OCI-LY3 (cell line): ENCODE measurements at regions not wholly inside any gene's neighbourhood (a gene's known extent, or its start where the extent isn't known, plus 50 kb on each side); places are given as distances from the start of the nearest gene placed in this dataset.
"Not testable (repeated sequence)": the region's sequence is repeated elsewhere in the genome, so short reads cannot be mapped to it uniquely, and the experiment has no call there.

Experiments
- H2AFZ ChIP-seq: fragments of 200-600, 300-600 bp; shearing (Covaris generic); 2 replicates; pipeline ENCODE4 v1.6.0; 2014; ENCODE audit warnings: antibody characterized with exemption, low read depth, low read length
- H3K27ac ChIP-seq: fragments of 200-600, 300-600 bp; sonication (generic); 2 replicates; pipeline ENCODE4 v1.5.1; 2014; ENCODE audit warnings: mild to moderate bottlenecking, low read length, moderate library complexity, mixed read lengths
- H3K27me3 ChIP-seq: fragments of 200-600, 300-600 bp; sonication (generic); 2 replicates; pipeline ENCODE4 v1.6.1; 2014; ENCODE audit warnings: low read depth, low read length, mixed read lengths
- H3K36me3 ChIP-seq: fragments of 200-600, 300-600 bp; sonication (generic); replicated peaks from 2 replicates; pipeline ENCODE3; 2014; ENCODE audit warnings: low read depth, low read length, mixed read lengths
- H3K4me1 ChIP-seq: fragments of 300-600, 200-600 bp; sonication (generic); 2 replicates; pipeline ENCODE4 v1.6.1; 2014; ENCODE audit warnings: low read length, mixed read lengths
- H3K4me2 ChIP-seq: fragments of 200-600, 300-600 bp; sonication (generic); 2 replicates; pipeline ENCODE4 v1.6.1; 2014; ENCODE audit warnings: low read length, mixed read lengths
- H3K4me3 ChIP-seq: fragments of 300-600, 200-600 bp; sonication (generic); 2 replicates; pipeline ENCODE4 v1.5.1; 2014; ENCODE audit warnings: antibody characterized with exemption, mild to moderate bottlenecking, low read length, moderate library complexity
- H3K79me2 ChIP-seq: fragments of 300-600, 200-600 bp; shearing (Covaris generic); 2 replicates; pipeline ENCODE4 v1.6.1; 2014; ENCODE audit warnings: mild to moderate bottlenecking, low read length, mixed read lengths
- H3K9ac ChIP-seq: fragments of 300-600, 200-600 bp; shearing (Covaris generic); 2 replicates; pipeline ENCODE4 v1.6.0; 2014; ENCODE audit warnings: mild to moderate bottlenecking, low read length, moderate library complexity
- H3K9me3 ChIP-seq: fragments of 200-600, 300-600 bp; shearing (Covaris generic); 2 replicates; pipeline ENCODE4 v1.6.1; 2014; ENCODE audit warnings: low read length, mixed read lengths; ENCODE audit not compliant: insufficient read depth
- H4K20me1 ChIP-seq: fragments of 200-600, 300-600 bp; sonication (generic); 2 replicates; pipeline ENCODE4 v1.6.1; 2016; ENCODE audit warnings: low read length, mixed read lengths; ENCODE audit not compliant: insufficient read depth
- EZH2phosphoT487 ChIP-seq: fragments of 200-600 bp; shearing (Covaris generic); IDR thresholded peaks from 2 replicates; pipeline ENCODE4 v1.6.1; 2018; ENCODE audit warnings: antibody characterized with exemption, mixed run types, low read depth
- TF ChIP-seq, protein P1 (sequence below): fragments of 200-600, 300-600 bp; sonication (generic); IDR thresholded peaks from 2 replicates; pipeline ENCODE4 v1.5.1; 2014; ENCODE audit warnings: antibody characterized with exemption, low read length, low read depth

DNA sequence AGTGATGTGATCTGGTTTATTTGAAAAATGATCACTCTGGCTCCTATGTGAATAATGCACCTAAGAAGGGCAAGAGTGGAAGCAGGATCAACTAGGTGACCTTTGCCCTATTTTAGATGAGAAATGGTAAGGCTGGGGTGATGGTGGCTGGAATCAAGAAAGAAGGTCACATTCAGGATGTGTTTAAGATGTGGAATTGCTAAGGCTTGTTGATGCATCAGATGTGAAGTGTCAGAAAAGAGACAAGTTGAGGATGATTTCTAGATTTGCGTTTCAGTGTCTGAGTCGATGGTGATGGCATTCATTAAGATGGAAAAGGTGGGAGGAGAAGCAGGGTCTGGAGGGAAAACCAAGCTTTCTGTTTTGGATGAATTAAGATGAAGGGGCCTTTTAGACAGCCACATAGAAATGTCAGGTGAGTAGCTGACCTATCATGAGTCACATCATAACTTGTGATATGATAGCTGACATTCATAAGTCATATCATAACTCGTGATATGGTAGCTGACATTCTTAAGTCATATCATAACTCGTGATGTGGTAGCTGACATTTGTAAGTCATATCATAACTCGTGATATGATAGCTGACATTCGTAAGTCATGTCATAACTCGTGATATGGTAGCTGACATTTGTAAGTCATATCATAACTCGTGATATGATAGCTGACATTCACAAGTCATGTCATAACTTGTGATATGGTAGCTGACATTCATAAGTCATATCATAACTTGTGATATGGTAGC is 101.2 kb upstream of the SEC11C start:
- H3K27ac ChIP-seq, result no peak overlapping the region
- no peaks in the 10 kb centered on the region for H3K79me2 ChIP-seq
- H3K4me2 ChIP-seq, result no peak overlapping the region; the same call in 1 of the 2 replicates
- H4K20me1 ChIP-seq, result no peaks in the 10 kb centered on the region
- peaks cover 24% of the 10 kb centered on the region for H3K4me1 ChIP-seq
- no peaks in the 10 kb centered on the region for H3K27me3 ChIP-seq
- no peak overlapping the region for H3K9ac ChIP-seq
- no peak overlapping the region; the same call in 1 of the 2 replicates for H2AFZ ChIP-seq
- no peak overlapping the region for H3K4me3 ChIP-seq
- no peak for TF ChIP-seq EZH2phosphoT487
- TF ChIP-seq, protein P1, sequence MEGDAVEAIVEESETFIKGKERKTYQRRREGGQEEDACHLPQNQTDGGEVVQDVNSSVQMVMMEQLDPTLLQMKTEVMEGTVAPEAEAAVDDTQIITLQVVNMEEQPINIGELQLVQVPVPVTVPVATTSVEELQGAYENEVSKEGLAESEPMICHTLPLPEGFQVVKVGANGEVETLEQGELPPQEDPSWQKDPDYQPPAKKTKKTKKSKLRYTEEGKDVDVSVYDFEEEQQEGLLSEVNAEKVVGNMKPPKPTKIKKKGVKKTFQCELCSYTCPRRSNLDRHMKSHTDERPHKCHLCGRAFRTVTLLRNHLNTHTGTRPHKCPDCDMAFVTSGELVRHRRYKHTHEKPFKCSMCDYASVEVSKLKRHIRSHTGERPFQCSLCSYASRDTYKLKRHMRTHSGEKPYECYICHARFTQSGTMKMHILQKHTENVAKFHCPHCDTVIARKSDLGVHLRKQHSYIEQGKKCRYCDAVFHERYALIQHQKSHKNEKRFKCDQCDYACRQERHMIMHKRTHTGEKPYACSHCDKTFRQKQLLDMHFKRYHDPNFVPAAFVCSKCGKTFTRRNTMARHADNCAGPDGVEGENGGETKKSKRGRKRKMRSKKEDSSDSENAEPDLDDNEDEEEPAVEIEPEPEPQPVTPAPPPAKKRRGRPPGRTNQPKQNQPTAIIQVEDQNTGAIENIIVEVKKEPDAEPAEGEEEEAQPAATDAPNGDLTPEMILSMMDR, result no peak
- no peaks in the 10 kb centered on the region for H3K9me3 ChIP-seq
- H3K36me3 ChIP-seq, result no peaks in the 10 kb centered on the region

DNA sequence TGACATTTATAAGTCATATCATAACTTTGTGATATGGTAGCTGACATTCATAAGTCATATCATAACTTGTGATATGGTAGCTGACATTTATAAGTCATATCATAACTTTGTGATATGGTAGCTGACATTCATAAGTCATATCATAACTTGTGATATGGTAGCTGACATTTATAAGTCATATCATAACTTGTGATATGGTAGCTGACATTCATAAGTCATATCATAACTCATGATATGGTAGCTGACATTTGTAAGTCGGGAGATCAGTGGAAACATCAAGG is 100.7 kb upstream of the SEC11C start:
- not testable (repeated sequence) for H3K9me3 ChIP-seq, H3K9ac ChIP-seq, H3K27ac ChIP-seq, H4K20me1 ChIP-seq, H3K27me3 ChIP-seq, H3K36me3 ChIP-seq, H3K4me3 ChIP-seq, H3K4me2 ChIP-seq, H2AFZ ChIP-seq, H3K79me2 ChIP-seq
- H3K4me1 ChIP-seq, result peaks cover 24% of the 10 kb centered on the region

DNA sequence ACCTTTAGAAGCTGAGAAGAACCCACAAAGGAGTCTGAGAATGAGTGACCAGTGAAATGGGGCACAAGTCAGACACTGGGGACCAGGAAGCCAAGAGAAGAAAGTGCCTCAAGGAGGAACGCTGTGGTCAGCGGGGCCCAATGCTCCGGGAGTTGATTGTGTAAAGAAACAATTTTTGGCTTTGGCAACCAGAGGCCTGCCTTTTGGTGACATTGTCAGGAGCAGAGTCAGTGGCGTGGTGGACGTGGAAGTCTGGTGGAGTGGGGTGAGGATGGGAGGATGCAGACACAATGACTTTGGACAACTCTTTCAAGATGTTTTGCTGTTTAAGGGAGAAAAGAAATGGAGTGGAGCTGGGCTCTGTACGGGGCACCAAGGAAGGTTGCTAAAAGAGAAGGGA is 100.2 kb upstream of the SEC11C start:
- Histone ChIP-seq H3K9me3 (no peaks in the 10 kb centered on the region), H3K79me2 (no peaks in the 10 kb centered on the region), H3K27me3 (no peaks in the 10 kb centered on the region), H3K4me2 (no peak overlapping the region), H3K4me1 (peaks cover 24% of the 10 kb centered on the region), H2AFZ (no peak overlapping the region), H3K36me3 (no peaks in the 10 kb centered on the region), H3K9ac (no peak overlapping the region), H3K4me3 (no peak overlapping the region), H3K27ac (no peak overlapping the region), H4K20me1 (no peaks in the 10 kb centered on the region)
- TF ChIP-seq, protein P1, result no peak
- TF ChIP-seq EZH2phosphoT487, result no peak

GRCh38 chr18:59040770-59041148 is 98.9 kb upstream of the SEC11C start:
- TF ChIP-seq, protein P1, result no peak
- no peak for TF ChIP-seq EZH2phosphoT487
- H3K27me3 ChIP-seq, result no peaks in the 10 kb centered on the region

More at GRCh38 chr18:59040770-59041148, 98.9 kb upstream of the SEC11C start:
- no peaks in the 10 kb centered on the region for H3K36me3 ChIP-seq
- H2AFZ ChIP-seq, result no peak overlapping the region
- no peaks in the 10 kb centered on the region for H3K9me3 ChIP-seq
- H3K27ac ChIP-seq, result no peak overlapping the region
- no peak overlapping the region for H3K4me3 ChIP-seq
- H4K20me1 ChIP-seq, result no peaks in the 10 kb centered on the region
- peaks cover 24% of the 10 kb centered on the region for H3K4me1 ChIP-seq
- H3K4me2 ChIP-seq, result no peak overlapping the region
- no peak overlapping the region for H3K9ac ChIP-seq
- no peaks in the 10 kb centered on the region for H3K79me2 ChIP-seq
